ENCODE measurements at regions not wholly inside any gene's neighbourhood (a gene's known extent, or its start where the extent isn't known, plus 50 kb on each side); places are given as distances from the start of the nearest gene placed in this dataset.

GRCh38 chr2:3051266-3051665 lies 326.4 kb downstream of the EIPR1 start:
- TF ChIP-seq CTCF (conservative IDR thresholded peaks at IDR 0.05) (no peak), EZH2 (IDR thresholded peaks at IDR 0.05; ENCODE audit: low read depth) (no peak)

Data from PC-9 (cell line).